NCI-H1092 (cell line): ENCODE measurements at regions not wholly inside any gene's neighbourhood (a gene's known extent, or its start where the extent isn't known, plus 50 kb on each side); places are given as distances from the start of the nearest gene placed in this dataset.

Experiments used
- DNase-seq: peaks from one replicate; lab custom pipeline; 2025; lab: John Stamatoyannopoulos, UW

GRCh38 chr10:10642189-10642588 lies 375.5 kb upstream of the CELF2 start:
- no peak for DNase-seq

- DNase-seq = no peak
Measured at GRCh38 chr10:10642751-10643150, 374.9 kb upstream of the CELF2 start.

DNA sequence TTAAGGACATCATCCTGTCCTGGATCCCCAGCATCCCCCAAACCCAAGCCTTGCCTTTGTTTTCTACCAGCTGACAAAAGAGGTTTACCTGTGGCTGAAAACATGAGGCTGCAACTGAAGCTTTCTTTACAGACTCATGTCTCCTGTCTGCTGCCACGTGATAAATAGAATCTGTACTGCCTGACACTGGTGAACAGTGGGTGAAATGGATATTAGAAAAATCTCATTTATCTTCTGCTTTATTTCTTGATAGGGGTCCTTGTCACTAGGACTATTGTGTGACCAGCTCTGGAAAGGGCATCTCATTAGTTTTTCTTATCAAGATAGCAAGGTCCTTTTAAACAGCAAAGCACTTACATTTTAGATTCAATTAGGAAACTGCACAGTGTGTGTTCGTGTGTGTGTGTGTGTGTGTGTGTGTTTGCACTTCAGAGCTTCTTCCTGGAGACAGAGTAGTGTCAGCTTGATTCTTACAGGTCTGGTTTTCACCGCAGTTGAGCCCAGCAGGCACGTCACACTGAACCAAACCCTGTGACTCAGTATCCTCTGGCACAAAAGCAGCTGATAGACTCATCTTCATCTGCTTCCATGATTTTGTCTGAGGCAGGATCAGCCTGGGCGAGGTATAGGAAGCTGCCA lies 373.5 kb upstream of the CELF2 start:
- DNase-seq = no peak

GRCh38 chr10:10644676-10645385 lies 372.8 kb upstream of the CELF2 start:
- DNase-seq = no peak

DNA sequence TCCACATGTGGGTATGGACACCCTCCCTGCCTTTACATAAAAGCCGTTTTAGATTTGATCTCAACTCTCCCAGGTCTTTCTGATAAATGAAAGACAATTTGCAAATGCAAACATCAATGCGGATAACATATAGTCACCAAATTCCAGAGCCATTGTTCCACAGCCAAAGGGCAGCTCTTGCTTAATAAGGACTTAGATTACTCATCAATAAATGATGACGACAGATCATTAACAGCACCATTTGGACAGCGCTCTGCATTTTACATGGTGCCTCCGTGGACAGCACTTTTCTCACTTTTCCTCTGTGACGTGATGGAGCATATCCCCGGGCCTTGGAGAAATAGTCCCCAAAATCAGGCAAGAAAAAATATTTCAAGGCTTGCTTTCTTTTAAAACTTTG lies 370.3 kb upstream of the CELF2 start:
- no peak for DNase-seq

DNA sequence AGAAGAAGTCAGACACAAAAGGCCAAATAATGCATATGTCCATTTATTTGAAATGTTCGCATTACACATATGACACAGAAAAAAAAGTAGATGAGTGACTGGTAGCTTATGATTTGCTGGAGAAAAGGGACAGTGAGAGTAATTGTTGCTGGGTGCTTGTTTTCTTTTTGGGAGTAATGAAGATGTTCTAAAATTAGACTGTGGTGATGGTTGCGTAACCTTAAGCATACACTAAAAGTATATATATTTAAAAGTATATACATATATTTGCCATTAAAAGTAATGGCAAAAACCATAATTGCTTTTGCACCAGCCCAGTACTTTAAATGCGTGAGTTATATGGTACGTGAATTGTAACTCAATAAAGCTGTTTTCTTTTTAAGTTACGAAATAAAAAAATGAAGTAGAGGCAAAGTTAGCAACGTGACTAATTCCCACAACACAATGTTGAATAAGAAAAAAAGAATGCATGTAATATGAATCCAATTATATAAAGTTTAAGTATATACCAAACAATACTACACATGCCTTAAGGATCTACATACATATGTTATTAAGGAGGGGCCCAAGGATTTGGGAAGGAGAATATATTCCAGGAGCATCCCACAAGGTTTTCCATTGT lies 360.4 kb upstream of the CELF2 start:
- DNase-seq = no peak

- no peak for DNase-seq
Measured at GRCh38 chr10:10658172-10658785, 359.4 kb upstream of the CELF2 start.

DNA sequence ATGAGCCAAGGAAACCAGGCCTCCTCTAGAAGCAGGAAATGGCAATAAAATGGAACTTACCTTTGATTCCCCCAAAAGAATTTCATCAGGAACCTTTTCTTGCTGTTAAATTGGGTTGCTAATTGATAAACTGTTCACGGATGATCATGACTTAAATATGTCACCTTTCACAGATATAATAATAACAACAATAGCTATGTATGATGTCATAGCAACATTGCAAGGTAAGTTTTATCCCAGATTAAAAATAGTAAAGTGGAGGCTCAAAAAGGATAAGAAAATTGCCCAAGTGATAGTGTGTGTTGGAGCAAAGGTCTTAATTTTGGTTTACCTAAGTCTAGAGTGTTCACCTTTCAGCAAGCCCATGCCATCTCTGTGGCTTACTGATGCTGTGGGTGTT lies 357.6 kb upstream of the CELF2 start:
- DNase-seq = no peak

GRCh38 chr10:10661176-10661575 lies 356.5 kb upstream of the CELF2 start:
- DNase-seq = no peak

GRCh38 chr10:10662716-10663408 lies 354.8 kb upstream of the CELF2 start:
- DNase-seq = no peak

DNA sequence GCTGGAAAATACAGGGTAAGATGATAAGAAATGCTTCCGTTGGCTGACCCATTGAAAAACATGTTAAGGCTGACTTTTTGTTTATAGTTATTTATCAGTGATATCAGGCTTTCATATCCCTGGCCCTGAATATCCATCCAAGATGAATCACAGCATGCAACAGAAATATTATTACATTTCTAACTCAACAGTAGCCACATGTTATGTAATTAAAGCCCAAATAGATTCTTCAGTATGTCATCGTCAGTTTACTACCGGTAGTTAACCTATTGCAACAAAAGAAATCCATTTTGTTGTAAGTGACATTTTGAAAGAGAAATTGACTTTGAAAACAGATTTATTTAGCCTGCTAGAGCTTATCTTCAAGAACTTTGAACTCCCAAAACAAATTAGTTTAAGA lies 354.1 kb upstream of the CELF2 start:
- no peak for DNase-seq

- no peak for DNase-seq
Measured at GRCh38 chr10:10665750-10666149, 351.9 kb upstream of the CELF2 start.

- DNase-seq = no peak
Measured at GRCh38 chr10:10667466-10667865, 350.2 kb upstream of the CELF2 start.

GRCh38 chr10:10676972-10677371 lies 340.7 kb upstream of the CELF2 start:
- no peak for DNase-seq

DNA sequence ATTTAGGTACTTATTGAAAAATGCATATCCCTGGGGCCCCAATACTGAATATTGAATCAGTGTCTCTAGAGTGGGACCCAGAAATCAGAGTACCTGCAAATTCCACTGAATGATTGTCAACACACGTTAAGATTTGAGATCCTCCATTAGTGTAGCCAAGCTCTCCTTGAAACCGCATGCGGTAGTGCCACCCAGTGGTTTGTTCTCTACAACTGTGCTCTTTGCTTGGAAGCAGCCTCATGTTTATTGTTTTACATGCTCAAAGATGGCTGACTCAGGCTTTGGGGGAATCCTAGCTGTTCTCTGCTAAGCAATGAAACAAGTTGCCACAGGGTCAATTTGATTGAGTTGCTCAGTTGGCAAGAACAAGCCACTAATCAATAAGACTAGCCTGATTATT lies 340.2 kb upstream of the CELF2 start:
- DNase-seq = no peak

GRCh38 chr10:10680496-10680895 lies 337.2 kb upstream of the CELF2 start:
- no peak for DNase-seq

DNA sequence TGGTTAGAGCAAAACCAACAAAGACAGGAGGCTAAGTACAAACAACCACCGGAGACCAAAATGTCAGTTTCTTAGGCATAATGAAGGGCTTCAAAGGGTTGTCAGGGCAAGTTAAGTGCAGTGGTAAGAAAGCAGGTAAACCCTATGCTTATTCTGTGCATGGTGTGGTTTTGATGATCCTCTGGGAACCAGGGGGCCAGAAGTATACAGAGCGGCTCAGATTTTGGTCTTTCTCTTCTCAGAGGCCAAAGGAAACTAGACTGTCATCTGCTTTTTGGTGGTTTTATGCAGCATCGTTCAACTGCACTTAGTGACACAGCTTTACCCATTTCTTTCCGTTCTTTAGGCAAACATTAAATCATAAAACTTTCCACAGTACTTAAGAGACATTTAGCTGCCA lies 332.7 kb upstream of the CELF2 start:
- no peak for DNase-seq

DNA sequence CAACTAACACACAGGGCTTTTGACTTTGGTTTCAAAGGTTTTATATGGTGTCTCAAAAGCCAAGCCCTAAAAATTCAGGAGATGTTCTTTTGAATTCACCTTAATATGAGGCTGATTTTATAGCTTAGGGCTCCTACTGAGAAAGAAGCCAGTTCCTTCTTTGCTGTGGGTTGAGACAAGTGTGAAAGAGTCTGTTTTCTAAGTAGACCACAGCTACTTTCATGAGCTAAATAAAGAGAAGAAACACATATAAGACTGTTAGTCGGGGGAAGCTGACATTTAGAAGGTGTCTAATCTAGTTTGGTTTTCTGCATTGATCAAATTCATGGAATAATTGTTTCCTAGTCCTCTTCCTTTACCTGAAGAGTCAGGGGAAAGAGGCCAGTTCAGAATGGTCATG lies 332.1 kb upstream of the CELF2 start:
- no peak for DNase-seq

DNA sequence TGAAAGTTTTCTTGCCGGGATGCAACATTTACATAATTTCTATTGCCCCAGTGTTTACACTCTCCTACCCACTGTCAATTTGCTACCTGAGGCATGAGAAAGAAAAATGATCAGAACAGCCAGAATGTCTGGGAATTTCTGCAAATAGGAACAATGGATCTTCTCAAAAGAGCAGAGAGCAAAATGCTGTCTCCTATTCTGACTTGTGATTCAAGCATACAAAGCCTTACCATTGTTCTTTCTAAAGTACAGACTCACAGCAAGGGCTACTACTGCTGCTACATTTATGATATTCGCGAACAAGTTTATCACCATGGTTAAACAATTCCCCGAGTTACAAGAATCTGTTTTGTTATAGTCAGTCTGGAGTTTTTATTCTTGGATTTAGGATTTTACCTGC lies 329.9 kb upstream of the CELF2 start:
- DNase-seq = no peak

DNA sequence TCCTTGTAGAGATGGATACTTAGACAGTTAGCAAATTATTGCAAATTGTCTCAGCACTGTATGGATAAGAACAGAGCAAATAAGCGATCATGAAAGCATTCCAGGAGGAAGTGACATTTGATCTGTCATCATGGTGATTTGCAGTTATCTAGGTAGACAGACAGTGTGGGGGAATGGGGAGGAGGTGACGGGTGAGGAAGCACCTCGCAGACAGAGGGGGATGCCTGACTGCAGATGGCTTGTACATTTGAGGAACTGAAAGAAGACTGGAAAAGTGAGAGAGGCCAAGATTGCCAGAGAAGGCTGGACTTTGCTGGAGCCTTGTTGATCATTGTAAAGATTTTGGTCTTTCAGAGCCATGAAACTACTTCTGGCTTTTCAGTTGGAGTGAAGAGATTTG lies 318.2 kb upstream of the CELF2 start:
- DNase-seq = no peak

- no peak for DNase-seq
Measured at GRCh38 chr10:10701084-10701611, 316.5 kb upstream of the CELF2 start.

DNA sequence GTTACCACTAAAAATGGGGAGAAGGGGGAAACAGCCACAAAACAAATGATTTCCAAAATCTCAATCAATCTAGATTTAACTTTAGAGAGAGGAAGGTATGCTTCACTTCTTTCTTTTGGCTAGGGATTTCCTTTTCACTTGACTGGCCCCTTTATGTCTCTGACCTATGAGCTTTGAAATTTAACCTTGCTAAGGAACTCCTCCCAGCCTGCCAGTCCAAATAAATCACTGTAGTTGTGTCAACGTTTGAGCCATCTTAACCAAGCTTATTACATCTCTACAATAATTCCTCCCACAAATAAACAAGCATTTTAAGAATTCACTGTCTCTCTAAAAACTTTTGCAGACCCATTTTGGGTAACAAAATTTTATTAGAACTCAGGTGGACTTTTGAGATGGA lies 315.5 kb upstream of the CELF2 start:
- DNase-seq = no peak
